ENCODE measurements at regions not wholly inside any gene's neighbourhood (a gene's known extent, or its start where the extent isn't known, plus 50 kb on each side); places are given as distances from the start of the nearest gene placed in this dataset.
"Not testable (repeated sequence)": the region's sequence is repeated elsewhere in the genome, so short reads cannot be mapped to it uniquely, and the experiment has no call there.

- TF ChIP-seq CTCF (IDR thresholded peaks at IDR 0.05; ENCODE audit: low read depth, low read length, missing input control); HNF4A (conservative IDR thresholded peaks at IDR 0.05); EGR1 (IDR thresholded peaks at IDR 0.05; ENCODE audit: low read depth in 2 of 2); MAX (IDR thresholded peaks at IDR 0.05); REST (IDR thresholded peaks at IDR 0.05); GABPA (IDR thresholded peaks at IDR 0.05 in 1 of 2, conservative IDR thresholded peaks at IDR 0.05 in 1 of 2); JUND (IDR thresholded peaks at IDR 0.05): not testable (repeated sequence)
These were observed 222.7 kb downstream of the UTRN start for GRCh38 chr6:144507772-144508312.

All from liver (tissue), 3 donors.